ENCODE measurements at regions not wholly inside any gene's neighbourhood (a gene's known extent, or its start where the extent isn't known, plus 50 kb on each side); places are given as distances from the start of the nearest gene placed in this dataset.

DNA sequence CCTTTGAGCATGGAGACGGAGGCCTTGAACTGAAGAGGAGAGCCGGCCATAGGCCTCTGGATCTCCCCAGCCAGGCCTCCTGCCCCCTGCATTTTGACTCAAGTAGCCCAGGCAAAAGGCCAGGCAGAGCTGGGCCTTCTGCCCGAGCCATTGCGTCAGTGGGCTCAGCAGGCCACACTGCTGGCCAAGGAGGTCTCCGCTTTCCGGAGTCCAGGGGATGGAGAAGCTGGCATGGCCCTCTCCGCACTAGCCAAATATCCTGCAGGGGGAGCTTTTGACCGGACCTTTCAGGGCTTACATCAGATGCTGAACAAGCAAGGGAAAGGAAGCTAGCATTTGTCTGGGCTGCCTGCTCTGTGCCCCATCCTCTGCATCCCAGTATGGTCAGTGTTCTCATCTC, 386.8 kb downstream of the TRIM36 start:
- no peak for DNase-seq (ENCODE audit: low read depth in 2 of 2)
- H3K4me3 ChIP-seq (replicated peaks in 1 of 2; ENCODE audit: low read depth in 2 of 2, low read length in 2 of 2) = no peak overlapping the region
- no peak for TF ChIP-seq CTCF (IDR thresholded peaks at IDR 0.05; ENCODE audit: low read depth, low read length)

GRCh38 chr5:114782177-114782576, 387.5 kb downstream of the TRIM36 start:
- no peak for DNase-seq (ENCODE audit: low read depth in 2 of 2)
- TF ChIP-seq CTCF (IDR thresholded peaks at IDR 0.05; ENCODE audit: low read depth, low read length) = no peak
- no peak overlapping the region for H3K4me3 ChIP-seq (replicated peaks in 1 of 2; ENCODE audit: low read depth in 2 of 2, low read length in 2 of 2)

DNA sequence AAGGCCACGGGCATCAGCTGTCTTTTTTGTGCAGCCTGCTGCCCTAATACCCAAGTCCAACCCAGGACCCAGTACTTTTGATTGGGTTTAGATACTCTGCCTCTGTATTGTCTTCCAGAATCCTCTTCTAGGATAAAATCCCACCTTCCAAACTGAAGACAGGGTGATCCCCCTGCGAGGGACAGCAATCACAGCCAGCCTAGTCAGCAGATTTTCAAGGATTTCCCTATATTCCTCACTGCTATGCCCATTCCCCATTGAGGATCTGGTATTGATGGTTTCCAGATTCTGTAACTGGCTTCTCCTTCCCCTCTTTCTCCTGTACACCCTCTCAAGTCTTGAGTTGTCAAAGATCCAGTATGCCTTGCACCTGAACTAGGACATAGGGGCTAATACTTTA, 389.4 kb downstream of the TRIM36 start:
- TF ChIP-seq CTCF (IDR thresholded peaks at IDR 0.05; ENCODE audit: low read depth, low read length) = no peak
- no peak overlapping the region for H3K4me3 ChIP-seq (replicated peaks in 1 of 2; ENCODE audit: low read depth in 2 of 2, low read length in 2 of 2)
- no peak for DNase-seq (ENCODE audit: low read depth in 2 of 2)

DNA sequence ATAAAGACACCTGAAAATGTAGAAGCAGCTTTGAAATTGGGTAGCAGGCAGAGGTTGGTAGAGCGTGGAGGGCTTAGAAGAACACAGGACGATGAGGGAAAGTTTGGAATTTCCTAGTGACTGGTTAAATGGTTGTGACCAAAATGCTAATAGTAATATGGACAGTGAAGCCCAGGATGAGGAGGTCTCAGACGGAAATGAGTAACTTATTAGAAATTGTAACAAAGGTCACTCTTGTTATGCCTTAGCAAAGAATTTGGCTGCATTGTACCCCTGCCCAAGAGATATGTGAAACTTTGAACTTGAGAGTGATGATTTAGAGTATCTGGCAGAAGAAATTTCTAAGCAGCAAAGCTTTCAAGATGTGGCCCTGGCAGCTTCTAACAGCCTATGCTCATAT, 382.5 kb downstream of the KCNN2 start:
- no peak overlapping the region for H3K4me3 ChIP-seq (replicated peaks in 1 of 2; ENCODE audit: low read depth in 2 of 2, low read length in 2 of 2)
- no peak for DNase-seq (ENCODE audit: low read depth in 2 of 2)
- TF ChIP-seq CTCF (IDR thresholded peaks at IDR 0.05; ENCODE audit: low read depth, low read length) = no peak

DNA sequence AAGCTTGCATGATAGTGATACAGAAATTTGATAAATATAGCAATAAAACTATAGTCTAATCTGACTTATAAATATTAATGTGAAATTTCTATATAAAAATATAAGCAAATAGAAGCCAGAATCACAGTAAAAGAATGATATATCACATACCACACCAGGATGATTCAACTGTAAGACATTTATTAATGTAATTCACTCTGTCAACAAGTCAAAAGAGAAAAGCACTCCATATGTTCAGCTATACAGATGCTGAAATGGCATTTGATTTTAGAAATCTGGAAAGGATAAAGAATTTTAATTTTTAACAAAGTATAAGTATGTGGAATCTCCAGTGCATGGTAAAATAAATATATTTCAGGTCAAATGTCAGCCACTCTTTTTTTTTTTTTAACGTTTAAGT, 372.4 kb downstream of the KCNN2 start:
- no peak for DNase-seq (ENCODE audit: low read depth in 2 of 2)
- no peak overlapping the region for H3K4me3 ChIP-seq (replicated peaks in 1 of 2; ENCODE audit: low read depth in 2 of 2, low read length in 2 of 2)
- TF ChIP-seq CTCF (IDR thresholded peaks at IDR 0.05; ENCODE audit: low read depth, low read length) = no peak

DNA sequence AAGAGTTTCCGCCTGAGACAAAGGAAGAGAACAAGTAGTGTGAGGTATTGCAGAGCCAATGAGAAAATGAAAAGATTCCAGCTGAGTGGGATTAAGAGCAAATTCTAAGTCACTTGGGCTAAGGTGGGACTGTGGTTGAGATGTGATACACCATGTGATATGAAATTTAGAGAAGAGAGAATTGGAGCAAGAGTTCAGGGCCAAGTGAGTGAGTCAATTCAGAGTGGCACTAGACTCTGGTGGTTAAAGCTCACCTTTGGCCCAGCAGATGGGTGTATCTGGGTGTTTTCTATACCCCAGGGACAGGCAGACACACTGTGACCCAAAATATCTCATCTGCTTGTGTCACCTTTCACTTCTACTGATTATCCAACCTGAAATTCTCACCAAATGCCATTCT, 368.1 kb downstream of the KCNN2 start:
- TF ChIP-seq CTCF (IDR thresholded peaks at IDR 0.05; ENCODE audit: low read depth, low read length) = no peak
- no peak overlapping the region for H3K4me3 ChIP-seq (replicated peaks in 1 of 2; ENCODE audit: low read depth in 2 of 2, low read length in 2 of 2)
- DNase-seq (ENCODE audit: low read depth in 2 of 2) = no peak

- no peak overlapping the region for H3K4me3 ChIP-seq (replicated peaks in 1 of 2; ENCODE audit: low read depth in 2 of 2, low read length in 2 of 2)
- DNase-seq (ENCODE audit: low read depth in 2 of 2) = no peak
- TF ChIP-seq CTCF (IDR thresholded peaks at IDR 0.05; ENCODE audit: low read depth, low read length) = no peak
These were observed 365.5 kb downstream of the KCNN2 start for GRCh38 chr5:114727358-114727757.
